Prostate gland (tissue), 2 donors: ENCODE measurements at regions not wholly inside any gene's neighbourhood (a gene's known extent, or its start where the extent isn't known, plus 50 kb on each side); places are given as distances from the start of the nearest gene placed in this dataset.
"Not testable (repeated sequence)": the region's sequence is repeated elsewhere in the genome, so short reads cannot be mapped to it uniquely, and the experiment has no call there.

ENCODE experiments used
- DNase-seq: peaks from one replicate; pipeline ENCODE4 v3.0.0-alpha.2; 2019; ENCODE audit warnings: low spot score
- H3K27ac ChIP-seq, 2 donors: fragments of 200-600 bp; sonication (generic); 2 replicates each; pipeline ENCODE4 v1.5.1; 2017 to 2019
- H3K27me3 ChIP-seq: fragments of 200-600 bp; sonication (generic); replicated peaks from 2 replicates; pipeline ENCODE4 v1.5.1; 2019; ENCODE audit not compliant: insufficient read depth
- H3K36me3 ChIP-seq, 2 donors: fragments of 200-600 bp; sonication (generic); 1 replicate in 1 of 2; 2 replicates in 1 of 2; pipeline versions ENCODE4 v1.5.1 to v1.8.1; 2017 to 2019
- H3K4me1 ChIP-seq: fragments of 200-600 bp; sonication (generic); replicated peaks from 2 replicates; pipeline ENCODE4 v1.5.1; 2019
- H3K4me3 ChIP-seq, 2 donors: fragments of 200-600 bp; sonication (generic); 2 replicates each; pipeline ENCODE4 v1.5.1; 2017 to 2019
- H3K9me3 ChIP-seq: fragments of 200-600 bp; sonication (generic); 2 replicates; pipeline ENCODE4 v1.5.1; 2017
- POLR2A ChIP-seq: fragments of 450-650 bp; IDR thresholded peaks from one replicate; pipeline ENCODE4 v1.6.1; 2016; ENCODE audit warnings: antibody characterized with exemption, mild to moderate bottlenecking
- POLR2AphosphoS5 ChIP-seq: sonication (generic); formaldehyde crosslinking; IDR thresholded peaks from one replicate; pipeline ENCODE4 v1.6.1; 2017; ENCODE audit warnings: antibody characterized with exemption
- WGBS: methylation state at CpG from one replicate; pipeline ENCODE4 v1.1.5; 2018; 5-methylcytosine and 5-hydroxymethylcytosine counted together
- intact Hi-C: fragments of 100-400 bp; cut with DNase I; formaldehyde crosslinking; loops from one replicate; pipeline ENCODE4 v1.14.2; 2022
- TF ChIP-seq, protein P1 (sequence below), 4 experiments: fragments of 200-600 bp in 2 of 4; fragments of 450-650 bp in 2 of 4; sonication (generic) in 2 of 4; IDR thresholded peaks; 1 replicate in 3 of 4; 2 replicates in 1 of 4; pipeline ENCODE4 v1.5.1; 2016 to 2019; ENCODE audit warnings: antibody characterized with exemption in 4 of 4, mild to moderate bottlenecking in 2 of 4, moderate library complexity in 2 of 4

DNA sequence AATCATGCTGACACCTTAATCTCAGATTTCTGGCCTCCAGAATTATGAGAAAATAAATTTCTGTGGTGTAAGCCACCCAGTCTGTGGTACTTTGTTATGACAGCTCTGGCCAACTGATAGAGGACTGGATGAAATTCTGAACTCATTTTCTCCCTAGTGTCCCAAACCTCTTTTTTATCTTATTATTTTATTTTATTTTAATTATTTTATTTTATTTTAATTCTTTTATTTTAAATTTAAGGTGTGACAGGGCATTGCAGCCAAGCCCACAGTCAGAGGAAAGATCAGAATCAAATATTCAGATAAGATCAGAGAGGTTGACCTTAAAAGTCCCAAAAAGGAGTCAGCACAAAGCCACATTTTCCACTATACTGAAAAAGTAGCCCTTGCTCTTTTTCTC lies 228.1 kb downstream of the TFEC start:
- no peak for DNase-seq
- H3K4me1 ChIP-seq = no peaks in the 10 kb centered on the region
- H3K27ac ChIP-seq = no peak overlapping the region
- H3K9me3 ChIP-seq = no peaks in the 10 kb centered on the region
- no peaks in the 10 kb centered on the region for H3K27me3 ChIP-seq
- no peaks in the 10 kb centered on the region for H3K36me3 ChIP-seq
- TF ChIP-seq POLR2AphosphoS5 = no peak
- TF ChIP-seq, protein P1, sequence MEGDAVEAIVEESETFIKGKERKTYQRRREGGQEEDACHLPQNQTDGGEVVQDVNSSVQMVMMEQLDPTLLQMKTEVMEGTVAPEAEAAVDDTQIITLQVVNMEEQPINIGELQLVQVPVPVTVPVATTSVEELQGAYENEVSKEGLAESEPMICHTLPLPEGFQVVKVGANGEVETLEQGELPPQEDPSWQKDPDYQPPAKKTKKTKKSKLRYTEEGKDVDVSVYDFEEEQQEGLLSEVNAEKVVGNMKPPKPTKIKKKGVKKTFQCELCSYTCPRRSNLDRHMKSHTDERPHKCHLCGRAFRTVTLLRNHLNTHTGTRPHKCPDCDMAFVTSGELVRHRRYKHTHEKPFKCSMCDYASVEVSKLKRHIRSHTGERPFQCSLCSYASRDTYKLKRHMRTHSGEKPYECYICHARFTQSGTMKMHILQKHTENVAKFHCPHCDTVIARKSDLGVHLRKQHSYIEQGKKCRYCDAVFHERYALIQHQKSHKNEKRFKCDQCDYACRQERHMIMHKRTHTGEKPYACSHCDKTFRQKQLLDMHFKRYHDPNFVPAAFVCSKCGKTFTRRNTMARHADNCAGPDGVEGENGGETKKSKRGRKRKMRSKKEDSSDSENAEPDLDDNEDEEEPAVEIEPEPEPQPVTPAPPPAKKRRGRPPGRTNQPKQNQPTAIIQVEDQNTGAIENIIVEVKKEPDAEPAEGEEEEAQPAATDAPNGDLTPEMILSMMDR (IDR thresholded peaks at IDR 0.05) = no peak
- no peak for TF ChIP-seq POLR2A
- intact Hi-C loops = no loop called here
- H3K4me3 ChIP-seq = no peak overlapping the region

DNA sequence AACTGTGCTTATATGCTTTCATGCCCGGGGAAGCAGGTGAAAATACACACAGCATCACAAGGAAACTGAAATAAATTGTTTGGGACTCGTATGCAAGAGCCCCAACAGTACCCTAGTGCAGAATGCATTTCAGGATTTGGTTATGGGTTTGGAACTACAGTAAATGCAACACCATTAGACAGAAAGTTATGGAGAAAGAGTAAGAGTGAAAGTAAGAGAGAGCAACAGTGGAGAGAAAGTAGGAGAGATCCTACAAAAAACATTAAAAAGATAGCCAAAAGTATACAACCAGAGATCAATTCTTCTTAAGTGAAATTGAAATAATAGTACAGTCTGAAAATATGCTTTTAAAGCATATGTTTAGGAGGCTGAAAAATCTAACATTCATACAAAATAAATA lies 231.1 kb downstream of the TFEC start:
- no peaks in the 10 kb centered on the region for H3K27me3 ChIP-seq
- no peaks in the 10 kb centered on the region for H3K4me1 ChIP-seq
- H3K36me3 ChIP-seq = no peaks in the 10 kb centered on the region
- H3K27ac ChIP-seq = no peak overlapping the region
- no peak for DNase-seq
- TF ChIP-seq, protein P1 (IDR thresholded peaks at IDR 0.05) = no peak
- no peak for TF ChIP-seq POLR2A
- intact Hi-C loops = no loop called here
- WGBS = 79% methylated on average over 2 of the region's 2 CpGs
- no peaks in the 10 kb centered on the region for H3K9me3 ChIP-seq
- H3K4me3 ChIP-seq = no peak overlapping the region

- intact Hi-C loops = no loop called here
- Histone ChIP-seq H3K4me3 (no peak overlapping the region), H3K27me3 (no peaks in the 10 kb centered on the region), H3K27ac (no peak overlapping the region), H3K9me3 (no peaks in the 10 kb centered on the region), H3K36me3 (no peaks in the 10 kb centered on the region), H3K4me1 (no peaks in the 10 kb centered on the region)
- no peak for DNase-seq
- 89% methylated on average over 7 of the region's 7 CpGs for WGBS
- TF ChIP-seq, protein P1 (IDR thresholded peaks at IDR 0.05) = no peak
- TF ChIP-seq POLR2AphosphoS5 (no peak), POLR2A (no peak)
These were observed 236.4 kb downstream of the TFEC start for GRCh38 chr7:115793958-115794702.

GRCh38 chr7:115789901-115790300 lies 240.7 kb downstream of the TFEC start:
- no peaks in the 10 kb centered on the region for H3K4me1 ChIP-seq
- H3K27ac ChIP-seq = no peak overlapping the region
- no peaks in the 10 kb centered on the region for H3K36me3 ChIP-seq
- no peak overlapping the region for H3K4me3 ChIP-seq
- H3K9me3 ChIP-seq = no peaks in the 10 kb centered on the region
- H3K27me3 ChIP-seq = no peaks in the 10 kb centered on the region
- WGBS = 91% methylated on average over 23 of the region's 27 CpGs
- TF ChIP-seq POLR2A (no peak), POLR2AphosphoS5 (no peak)
- TF ChIP-seq, protein P1 (IDR thresholded peaks at IDR 0.05) = no peak
- DNase-seq = no peak
- intact Hi-C loops = no loop called here

DNA sequence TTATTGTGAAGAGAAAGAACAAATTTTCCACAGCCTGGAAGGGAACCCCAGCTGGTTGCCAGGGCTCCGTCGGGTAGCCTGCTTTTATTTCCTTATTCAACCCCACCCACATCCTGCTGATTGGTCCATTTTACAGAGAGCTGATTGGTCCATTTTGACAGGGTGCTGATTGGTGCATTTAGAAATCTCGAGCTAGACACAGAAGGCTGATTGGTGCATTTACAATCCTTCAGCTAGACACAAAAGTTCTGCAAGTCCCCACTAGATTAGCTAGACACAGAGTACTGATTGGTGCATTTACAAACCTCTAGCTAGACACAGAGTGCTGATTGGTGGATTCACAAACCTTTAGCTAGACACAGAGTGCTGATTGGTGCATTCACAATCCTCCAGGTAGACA lies 241.1 kb downstream of the TFEC start:
- H3K36me3 ChIP-seq, intact Hi-C loops, H3K9me3 ChIP-seq, H3K4me1 ChIP-seq, DNase-seq, H3K27me3 ChIP-seq, H3K4me3 ChIP-seq, H3K27ac ChIP-seq: not testable (repeated sequence)
- 83% methylated on average over 3 of the region's 3 CpGs for WGBS
